ENCODE measurements at regions not wholly inside any gene's neighbourhood (a gene's known extent, or its start where the extent isn't known, plus 50 kb on each side); places are given as distances from the start of the nearest gene placed in this dataset.

DNA sequence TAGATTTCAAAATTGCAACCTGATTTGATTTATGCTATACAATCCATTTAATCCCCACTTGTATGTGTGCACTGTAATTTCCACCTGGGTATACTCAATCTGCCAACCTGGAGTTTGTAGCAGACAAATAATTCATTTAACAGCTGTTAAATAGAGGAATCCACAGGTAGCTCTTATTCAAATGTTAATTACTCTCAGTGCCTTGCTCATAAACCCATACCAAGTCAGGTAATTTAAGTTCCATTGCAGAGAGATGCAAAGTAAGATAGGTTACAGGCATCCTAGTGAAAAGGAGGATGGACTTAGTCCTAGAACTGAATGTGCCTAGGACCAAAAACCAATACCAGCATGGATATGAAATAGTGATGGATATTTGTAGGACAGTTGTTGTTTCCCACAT is 674.2 kb downstream of the TBL1XR1 start:
- DNase-seq: no peak

- DNase-seq: no peak
These were observed 674.8 kb downstream of the TBL1XR1 start for GRCh38 chr3:176522436-176522835.

GRCh38 chr3:176521531-176522175 is 675.6 kb downstream of the TBL1XR1 start:
- no peak for DNase-seq

DNA sequence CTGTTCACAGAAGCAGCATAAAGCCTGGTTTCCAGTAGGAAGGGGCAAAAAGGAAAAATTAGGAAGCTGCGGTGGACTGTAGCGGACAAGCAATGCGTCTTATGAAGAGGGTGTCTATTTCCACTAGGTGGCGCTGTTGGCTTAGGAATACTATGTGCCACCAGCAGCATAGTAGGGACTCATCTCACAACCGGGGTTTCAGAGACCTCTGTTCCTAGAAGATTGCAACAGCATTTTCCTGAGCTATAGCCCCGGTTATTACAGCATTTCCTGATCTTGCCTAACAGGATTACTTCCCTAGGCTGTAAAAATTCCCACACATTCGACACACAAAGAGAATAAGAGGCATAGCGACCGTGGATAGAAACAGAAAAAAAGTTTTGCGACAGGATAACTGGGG is 683.0 kb downstream of the TBL1XR1 start:
- DNase-seq: no peak

DNA sequence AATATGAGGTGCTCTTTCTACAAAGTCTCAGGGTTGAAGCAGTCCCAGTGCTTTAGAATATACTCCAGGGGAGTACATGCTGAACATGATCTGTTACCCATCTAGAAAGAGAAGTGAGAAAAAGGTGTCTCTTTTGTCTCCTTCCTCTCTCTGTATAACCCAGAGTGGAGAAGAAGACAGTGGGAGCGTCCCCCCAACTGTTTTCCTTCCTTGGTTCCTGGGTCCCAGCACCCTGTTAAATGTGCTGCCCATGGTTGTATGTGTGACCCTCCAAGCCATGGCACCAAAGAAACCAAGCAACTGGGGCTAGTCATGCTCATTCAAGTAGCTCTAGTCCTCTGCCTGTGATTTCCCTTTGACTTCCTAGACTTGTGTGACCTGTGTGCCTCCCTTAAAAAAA is 683.7 kb downstream of the TBL1XR1 start:
- DNase-seq: no peak

- no peak for DNase-seq
These were observed 685.2 kb downstream of the TBL1XR1 start for GRCh38 chr3:176512037-176512436.

GRCh38 chr3:176510097-176510496 is 687.2 kb downstream of the TBL1XR1 start:
- DNase-seq: no peak

GRCh38 chr3:176505878-176506621 is 691.2 kb downstream of the TBL1XR1 start:
- no peak for DNase-seq

- no peak for DNase-seq
These were observed 706.2 kb downstream of the TBL1XR1 start for GRCh38 chr3:176491084-176491483.

DNA sequence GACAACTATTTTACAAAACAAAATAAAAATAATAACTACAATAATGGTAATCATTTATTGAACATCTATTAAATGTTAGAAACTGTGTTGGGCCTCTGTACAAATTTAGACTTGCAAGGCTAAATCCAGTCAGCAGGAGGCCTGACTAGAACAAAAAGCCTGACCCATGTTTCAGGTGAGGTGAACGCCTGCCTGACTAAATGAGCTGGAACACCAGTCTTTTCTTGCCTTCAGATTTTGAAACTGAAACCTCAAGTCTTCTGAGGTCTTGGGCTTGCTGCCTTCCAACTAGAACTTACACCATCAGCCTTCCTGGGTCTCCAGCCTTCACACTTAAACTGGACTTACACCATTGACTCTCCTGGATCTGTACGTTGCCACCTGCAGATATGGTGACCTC is 706.9 kb downstream of the TBL1XR1 start:
- DNase-seq: no peak

- no peak for DNase-seq
These were observed 718.0 kb downstream of the TBL1XR1 start for GRCh38 chr3:176479248-176479647.

DNA sequence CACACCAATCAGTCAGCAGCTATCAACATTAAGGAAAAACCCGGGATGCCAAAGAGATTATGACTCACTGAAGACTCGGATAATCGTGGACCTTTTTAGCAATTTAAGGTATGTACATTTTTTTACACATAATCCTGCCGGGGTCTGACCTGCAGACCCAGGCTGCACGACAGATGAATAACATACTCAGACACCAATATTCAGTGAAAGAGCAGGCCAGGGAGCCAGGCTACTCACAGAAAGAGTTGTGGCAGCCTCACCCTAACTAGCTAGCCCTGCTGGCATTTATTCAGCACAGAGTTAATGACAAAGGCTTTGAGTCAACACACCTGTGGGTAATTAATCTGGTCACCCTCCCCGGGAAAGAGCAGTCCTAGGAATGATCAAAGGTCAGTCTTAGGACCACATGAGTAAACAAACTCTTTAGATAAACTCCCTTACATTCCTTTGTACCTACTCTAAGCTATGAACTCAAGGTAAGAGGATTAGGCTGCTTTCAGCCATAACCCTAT is 727.5 kb downstream of the TBL1XR1 start:
- no peak for DNase-seq

DNA sequence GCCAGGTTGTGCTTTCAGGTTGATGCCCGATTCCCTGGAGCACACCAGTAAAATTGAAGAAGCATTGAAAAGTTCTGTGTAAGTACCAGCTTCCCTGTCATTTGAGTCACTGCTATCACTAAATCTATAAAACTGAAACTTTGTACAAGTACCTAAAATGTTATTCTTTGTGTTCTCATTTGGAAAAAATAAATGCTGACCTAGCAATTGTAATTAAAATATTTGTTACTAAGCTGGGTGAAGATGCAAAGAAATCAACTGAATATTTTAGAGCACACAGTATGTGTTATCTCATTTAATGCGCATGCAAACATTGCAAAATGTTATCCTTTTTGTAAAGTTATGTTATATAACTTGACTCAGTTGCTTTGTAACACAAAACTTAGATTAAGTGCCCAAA is 733.7 kb downstream of the TBL1XR1 start:
- no peak for DNase-seq

GRCh38 chr3:176447369-176447768 is 749.9 kb downstream of the TBL1XR1 start:
- DNase-seq: no peak

- no peak for DNase-seq
These were observed 755.0 kb downstream of the TBL1XR1 start for GRCh38 chr3:176442326-176442725.

DNA sequence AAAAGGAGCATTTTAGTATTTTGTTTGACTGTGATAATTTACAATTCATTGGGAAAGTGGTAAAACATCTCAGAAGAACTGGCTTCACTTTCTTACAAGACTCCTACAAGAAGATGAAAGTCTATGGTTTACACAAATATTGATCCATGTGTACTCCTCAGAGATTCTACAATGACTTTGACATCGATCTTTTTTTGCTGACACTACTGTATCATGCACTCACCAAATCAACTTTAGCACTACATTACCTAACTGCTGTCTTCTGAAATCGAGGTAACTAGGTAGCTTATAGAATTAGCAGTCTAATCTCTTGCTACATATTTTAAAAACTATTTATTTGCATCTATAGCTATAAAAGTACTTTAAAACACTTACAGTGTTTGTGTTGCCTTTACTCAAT is 757.6 kb downstream of the TBL1XR1 start:
- DNase-seq: no peak

DNA sequence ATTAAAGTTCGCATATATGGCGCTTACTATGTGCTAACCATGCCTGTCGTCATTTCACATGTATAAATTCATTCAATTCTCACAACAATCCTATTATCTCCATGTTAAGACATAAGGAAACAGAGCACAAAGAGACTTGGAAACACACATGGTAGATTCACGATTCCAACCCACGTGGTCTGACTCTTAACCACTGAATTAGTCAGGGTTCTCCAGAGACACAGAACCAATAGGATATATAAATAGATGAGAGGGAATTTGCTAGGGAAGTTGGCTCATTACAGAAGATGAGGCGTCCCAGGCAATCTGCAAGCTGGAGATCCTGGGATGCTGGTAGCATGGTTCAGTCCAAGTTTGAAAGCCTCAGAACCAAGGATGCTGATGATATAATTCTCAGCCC is 765.3 kb downstream of the TBL1XR1 start:
- no peak for DNase-seq

DNA sequence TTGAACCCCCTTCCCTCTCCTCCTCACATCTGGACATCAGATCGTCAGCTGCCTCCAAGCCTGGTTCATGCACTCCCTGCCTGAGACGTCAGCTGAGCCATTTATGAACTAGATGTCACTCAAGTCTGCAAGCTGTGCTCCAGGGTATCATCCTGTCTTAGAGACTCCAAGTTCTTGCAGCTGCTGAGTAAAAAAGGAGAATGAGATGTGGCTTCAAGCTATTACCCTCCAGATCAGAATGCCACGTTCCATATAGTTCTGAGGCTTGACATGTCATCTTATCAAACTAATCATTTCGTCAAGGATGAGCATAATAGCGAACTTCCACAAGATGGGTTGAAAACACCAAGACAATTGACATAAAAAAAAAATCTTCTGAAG is 766.3 kb downstream of the TBL1XR1 start:
- no peak for DNase-seq

GRCh38 chr3:176430244-176431037 is 766.8 kb downstream of the TBL1XR1 start:
- DNase-seq: no peak

- DNase-seq: no peak
These were observed 768.7 kb downstream of the TBL1XR1 start for GRCh38 chr3:176428552-176428951.

GRCh38 chr3:176426371-176426770 is 770.9 kb downstream of the TBL1XR1 start:
- no peak for DNase-seq

- no peak for DNase-seq
These were observed 780.4 kb downstream of the TBL1XR1 start for GRCh38 chr3:176416870-176417269.

DNA sequence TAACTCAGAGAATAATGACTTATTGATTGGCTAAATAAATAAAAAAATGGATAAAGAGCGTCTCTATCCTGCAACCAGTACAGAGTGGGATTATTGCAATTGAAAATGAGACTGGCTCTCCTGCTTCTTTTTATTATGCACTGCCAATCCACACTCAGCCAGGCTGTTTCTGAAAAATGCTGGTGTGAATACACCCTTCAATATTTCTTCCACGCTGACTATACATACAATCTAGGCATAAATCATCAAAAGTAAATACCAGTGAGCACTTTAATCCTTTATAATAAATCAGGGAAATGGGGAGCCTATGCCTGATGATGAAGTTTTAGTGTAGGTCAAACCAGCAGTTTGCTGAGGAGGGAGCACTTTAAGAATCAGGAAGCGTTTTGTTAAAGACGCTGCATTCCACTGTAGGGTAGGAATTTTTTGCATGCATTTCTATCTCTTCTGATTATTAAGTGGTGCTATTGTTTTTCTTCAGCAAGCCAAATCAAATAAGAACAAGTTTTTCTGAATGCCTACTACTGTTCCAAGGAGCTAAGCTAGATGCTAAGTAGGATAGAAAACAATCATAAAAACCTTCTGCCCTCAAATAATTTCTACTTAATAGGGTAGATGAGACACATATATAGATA is 781.5 kb downstream of the TBL1XR1 start:
- DNase-seq: no peak
